Trophoblast cell (in vitro differentiated cells and primary cell): ENCODE measurements at regions not wholly inside any gene's neighbourhood (a gene's known extent, or its start where the extent isn't known, plus 50 kb on each side); places are given as distances from the start of the nearest gene placed in this dataset.

Experiments
- DNase-seq, 2 donors: peaks; one replicate each; pipeline ENCODE4 v3.0.0-alpha.2; 2016
- H2AFZ ChIP-seq: 2 replicates; pipeline ENCODE4 v1.6.1; 2013; ENCODE audit warnings: low read length, moderate library complexity, mild to moderate bottlenecking; ENCODE audit not compliant: insufficient read depth, poor library complexity
- H2AK5ac ChIP-seq: 2 replicates; pipeline ENCODE4 v1.6.1; 2013; ENCODE audit warnings: mild to moderate bottlenecking, low read length
- H2BK120ac ChIP-seq: 2 replicates; pipeline ENCODE4 v1.6.1; 2013; ENCODE audit warnings: low read length, mild to moderate bottlenecking, moderate library complexity; ENCODE audit not compliant: insufficient read depth, poor library complexity
- H2BK12ac ChIP-seq: 2 replicates; pipeline ENCODE4 v1.6.1; 2013; ENCODE audit warnings: mild to moderate bottlenecking, low read length, moderate library complexity
- H2BK5ac ChIP-seq: 2 replicates; pipeline ENCODE4 v1.6.1; 2013; ENCODE audit warnings: low read length, low read depth, moderate library complexity, mild to moderate bottlenecking; ENCODE audit not compliant: poor library complexity
- H3K14ac ChIP-seq: 2 replicates; pipeline ENCODE4 v1.6.1; 2013; ENCODE audit warnings: mild to moderate bottlenecking, low read length
- H3K18ac ChIP-seq: 2 replicates; pipeline ENCODE4 v1.6.1; 2013; ENCODE audit warnings: mild to moderate bottlenecking, low read length
- H3K23ac ChIP-seq: 2 replicates; pipeline ENCODE4 v1.6.1; 2013; ENCODE audit warnings: low read length
- H3K27ac ChIP-seq: 2 replicates; pipeline ENCODE4 v1.5.1; 2013; ENCODE audit warnings: low read depth, mild to moderate bottlenecking, inconsistent platforms, low read length, moderate library complexity
- H3K27me3 ChIP-seq: 2 replicates; pipeline ENCODE4 v1.6.1; 2013; ENCODE audit warnings: inconsistent platforms, mild to moderate bottlenecking, low read length, moderate library complexity; ENCODE audit not compliant: insufficient read depth
- H3K36me3 ChIP-seq, 2 experiments: 1 replicate in 1 of 2; 2 replicates in 1 of 2; pipeline ENCODE4 v1.6.1; 2013; ENCODE audit warnings: low read length in 2 of 2, mild to moderate bottlenecking in 2 of 2, moderate library complexity in 1 of 2; ENCODE audit not compliant: insufficient read depth in 2 of 2, control insufficient read depth in 1 of 2
- H3K4ac ChIP-seq: 2 replicates; pipeline ENCODE4 v1.6.1; 2013; ENCODE audit warnings: low read depth, mild to moderate bottlenecking, low read length, moderate library complexity
- H3K4me1 ChIP-seq, 2 experiments: 1 replicate in 1 of 2; 2 replicates in 1 of 2; pipeline ENCODE4 v1.6.1; 2013; ENCODE audit warnings: low read length in 2 of 2, mild to moderate bottlenecking in 2 of 2, moderate library complexity in 1 of 2; ENCODE audit not compliant: insufficient read depth in 2 of 2, control insufficient read depth in 1 of 2
- H3K4me2 ChIP-seq: 2 replicates; pipeline ENCODE4 v1.6.1; 2013; ENCODE audit warnings: inconsistent platforms, mild to moderate bottlenecking, low read length, moderate library complexity
- H3K4me3 ChIP-seq: 2 replicates; pipeline ENCODE4 v1.5.1; 2013; ENCODE audit warnings: mild to moderate bottlenecking, low read depth, low read length, inconsistent platforms
- H3K79me1 ChIP-seq: one replicate; pipeline ENCODE4 v1.6.1; 2013; ENCODE audit warnings: low read length
- H3K79me2 ChIP-seq: 2 replicates; pipeline ENCODE4 v1.6.1; 2013; ENCODE audit warnings: low read length, mild to moderate bottlenecking; ENCODE audit not compliant: control insufficient read depth, insufficient read depth, poor library complexity
- H3K9ac ChIP-seq: 2 replicates; pipeline ENCODE4 v1.6.1; 2013; ENCODE audit warnings: mild to moderate bottlenecking, low read length
- H3K9me3 ChIP-seq: 2 replicates; pipeline ENCODE4 v1.6.1; 2013; ENCODE audit warnings: low read depth, mild to moderate bottlenecking, control low read depth, inconsistent platforms, low read length; ENCODE audit not compliant: insufficient read depth
- H4K12ac ChIP-seq: 2 replicates; pipeline ENCODE4 v1.6.1; 2013; ENCODE audit warnings: low read depth, mild to moderate bottlenecking, low read length, moderate library complexity
- H4K8ac ChIP-seq: 2 replicates; pipeline ENCODE4 v1.6.1; 2013; ENCODE audit warnings: low read depth, mild to moderate bottlenecking, low read length, moderate library complexity
- H4K91ac ChIP-seq: one replicate; pipeline ENCODE4 v1.6.1; 2013; ENCODE audit warnings: low read depth, mild to moderate bottlenecking, low read length, moderate library complexity
- WGBS: extraction: QIAGEN DNeasy Blood & Tissue Kit; methylation state at CpG from one replicate; pipeline ENCODE4 v1.1.7; 2013; ENCODE audit warnings: missing lambda C conversion rate; ENCODE audit not compliant: insufficient read length, insufficient coverage; ENCODE audit errors: extremely low coverage; 5-methylcytosine and 5-hydroxymethylcytosine counted together

GRCh38 chr13:53368948-53369347 lies 340.3 kb downstream of the OLFM4 start:
- no peak overlapping the region for H3K4me3 ChIP-seq
- WGBS: no CpG with 5 or more reads among the region's 2 CpGs
- no peak for DNase-seq
- no peak overlapping the region for H3K4me2 ChIP-seq
- H3K9me3 ChIP-seq: no peaks in the 10 kb centered on the region
- no peak overlapping the region for H3K4ac ChIP-seq
- H3K9ac ChIP-seq: no peak overlapping the region
- no peak overlapping the region for H3K18ac ChIP-seq
- H3K79me1 ChIP-seq: no peaks in the 10 kb centered on the region
- no peak overlapping the region for H2AFZ ChIP-seq
- H2BK12ac ChIP-seq: no peak overlapping the region
- no peak overlapping the region for H2AK5ac ChIP-seq
- H4K12ac ChIP-seq: no peak overlapping the region
- H3K36me3 ChIP-seq: no peaks in the 10 kb centered on the region
- no peak overlapping the region for H3K23ac ChIP-seq
- H3K4me1 ChIP-seq: no peaks in the 10 kb centered on the region
- H3K27ac ChIP-seq: no peak overlapping the region
- H4K8ac ChIP-seq: no peak overlapping the region
- H2BK120ac ChIP-seq: no peak overlapping the region
- H3K79me2 ChIP-seq: no peaks in the 10 kb centered on the region
- H2BK5ac ChIP-seq: no peak overlapping the region
- H3K27me3 ChIP-seq: no peaks in the 10 kb centered on the region
- H3K14ac ChIP-seq: no peak overlapping the region
- no peak overlapping the region for H4K91ac ChIP-seq

DNA sequence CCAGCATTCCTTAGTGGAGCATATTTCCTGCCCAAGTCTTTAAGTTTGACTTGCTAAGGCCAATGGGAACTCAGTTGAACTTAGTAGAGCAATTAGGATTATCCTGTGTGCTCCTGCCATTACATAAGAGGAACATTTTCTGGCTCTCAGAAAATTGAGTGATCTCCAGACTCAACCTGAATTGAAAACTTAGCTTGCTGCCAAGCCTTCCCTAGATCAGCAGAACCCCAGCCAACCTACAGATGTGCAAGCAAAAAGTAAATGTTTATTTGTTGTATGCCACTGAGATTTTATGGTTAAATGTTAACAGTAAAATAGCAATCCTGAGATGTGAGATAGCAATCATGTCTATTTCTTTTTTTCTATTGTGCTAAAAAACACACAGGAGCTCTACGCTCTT lies 350.9 kb downstream of the OLFM4 start:
- H3K36me3 ChIP-seq: no peaks in the 10 kb centered on the region
- H3K9ac ChIP-seq: no peak overlapping the region
- H2BK120ac ChIP-seq: no peak overlapping the region
- DNase-seq: no peak
- no peak overlapping the region for H3K4ac ChIP-seq
- H3K4me2 ChIP-seq: no peak overlapping the region
- no peak overlapping the region for H4K91ac ChIP-seq
- H3K14ac ChIP-seq: no peak overlapping the region
- H2AFZ ChIP-seq: no peak overlapping the region
- no peaks in the 10 kb centered on the region for H3K27me3 ChIP-seq
- H3K79me2 ChIP-seq: no peaks in the 10 kb centered on the region
- H3K9me3 ChIP-seq: no peaks in the 10 kb centered on the region
- H3K23ac ChIP-seq: no peak overlapping the region
- no peak overlapping the region for H2BK5ac ChIP-seq
- no peak overlapping the region for H2AK5ac ChIP-seq
- H2BK12ac ChIP-seq: no peak overlapping the region
- H3K4me1 ChIP-seq: no peaks in the 10 kb centered on the region
- H3K4me3 ChIP-seq: no peak overlapping the region
- WGBS: no CpG with 5 or more reads among the region's 1 CpG
- no peak overlapping the region for H4K8ac ChIP-seq
- H4K12ac ChIP-seq: no peak overlapping the region
- no peak overlapping the region for H3K27ac ChIP-seq
- H3K79me1 ChIP-seq: no peaks in the 10 kb centered on the region
- no peak overlapping the region for H3K18ac ChIP-seq

GRCh38 chr13:53382008-53382407 lies 353.4 kb downstream of the OLFM4 start:
- Histone ChIP-seq H3K9ac (no peak overlapping the region), H3K4me1 (no peaks in the 10 kb centered on the region), H4K91ac (no peak overlapping the region), H3K23ac (no peak overlapping the region), H3K18ac (no peak overlapping the region), H3K4ac (no peak overlapping the region), H2BK120ac (no peak overlapping the region), H2AK5ac (no peak overlapping the region), H3K27me3 (no peaks in the 10 kb centered on the region), H3K9me3 (no peaks in the 10 kb centered on the region), H3K36me3 (no peaks in the 10 kb centered on the region), H4K12ac (no peak overlapping the region), H3K4me2 (no peak overlapping the region), H3K4me3 (no peak overlapping the region), H3K27ac (no peak overlapping the region), H4K8ac (no peak overlapping the region), H2BK5ac (no peak overlapping the region), H3K79me1 (no peaks in the 10 kb centered on the region), H2BK12ac (no peak overlapping the region), H3K14ac (no peak overlapping the region), H3K79me2 (no peaks in the 10 kb centered on the region), H2AFZ (no peak overlapping the region)
- WGBS: no CpG with 5 or more reads among the region's 3 CpGs
- no peak for DNase-seq

DNA sequence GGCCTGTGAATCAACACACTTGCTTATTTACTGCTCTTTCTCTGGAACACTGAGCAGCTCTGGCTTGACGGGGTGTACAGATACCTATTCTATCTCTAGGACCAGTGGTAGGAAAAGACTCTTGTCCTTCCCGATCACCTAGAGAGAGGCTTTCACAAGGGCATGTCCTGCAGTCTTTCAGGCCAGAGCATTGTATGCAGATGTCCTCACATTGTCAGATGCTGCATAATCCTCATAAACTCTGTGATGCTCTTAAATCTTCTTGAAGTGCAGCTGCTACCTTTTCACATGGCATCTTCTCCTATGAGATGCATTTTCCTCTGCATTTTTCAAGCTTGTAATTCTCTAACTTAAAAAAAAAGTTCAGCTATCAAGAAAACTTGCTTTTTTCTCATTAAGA lies 369.4 kb downstream of the OLFM4 start:
- Histone ChIP-seq H2BK12ac (no peak overlapping the region), H3K27ac (no peak overlapping the region)
- WGBS: no CpG with 5 or more reads among the region's 2 CpGs

More for the DNA sequence above, 369.4 kb downstream of the OLFM4 start:
- H3K23ac ChIP-seq: no peak overlapping the region
- H3K9ac ChIP-seq: no peak overlapping the region
- H2AFZ ChIP-seq: no peak overlapping the region
- no peak overlapping the region for H3K14ac ChIP-seq
- H3K4me1 ChIP-seq: no peaks in the 10 kb centered on the region
- no peaks in the 10 kb centered on the region for H3K27me3 ChIP-seq
- H3K79me1 ChIP-seq: no peaks in the 10 kb centered on the region
- H3K18ac ChIP-seq: no peak overlapping the region
- H3K9me3 ChIP-seq: no peaks in the 10 kb centered on the region
- H4K8ac ChIP-seq: no peak overlapping the region
- H4K12ac ChIP-seq: no peak overlapping the region
- H3K36me3 ChIP-seq: no peaks in the 10 kb centered on the region
- H3K4me2 ChIP-seq: no peak overlapping the region
- H2AK5ac ChIP-seq: no peak overlapping the region
- H3K79me2 ChIP-seq: no peaks in the 10 kb centered on the region
- no peak overlapping the region for H2BK5ac ChIP-seq
- no peak overlapping the region for H4K91ac ChIP-seq
- H3K4me3 ChIP-seq: no peak overlapping the region
- no peak for DNase-seq
- no peak overlapping the region for H2BK120ac ChIP-seq
- no peak overlapping the region for H3K4ac ChIP-seq
